Ovary (tissue), 3 donors: ENCODE measurements at regions not wholly inside any gene's neighbourhood (a gene's known extent, or its start where the extent isn't known, plus 50 kb on each side); places are given as distances from the start of the nearest gene placed in this dataset.

Experiments
- EP300 ChIP-seq: sonication (generic); formaldehyde crosslinking; IDR thresholded peaks from one replicate; pipeline ENCODE4 v1.6.1; 2017; ENCODE audit warnings: antibody characterized with exemption
- POLR2A ChIP-seq: fragments of 450-650 bp; IDR thresholded peaks from one replicate; pipeline ENCODE4 v1.6.1; 2017; ENCODE audit warnings: antibody characterized with exemption, mild to moderate bottlenecking, moderate library complexity
- TF ChIP-seq, protein P1 (sequence below), 3 donors: fragments of 450-650 bp in 2 of 3; fragments of 200-600 bp in 1 of 3; IDR thresholded peaks; one replicate each; pipeline versions ENCODE4 v1.5.1 to v1.8.0; 2016 to 2022; ENCODE audit warnings: antibody characterized with exemption in 3 of 3, mild to moderate bottlenecking in 1 of 3
- donor health status: DM: no; HTN: no; CAD: no.

DNA sequence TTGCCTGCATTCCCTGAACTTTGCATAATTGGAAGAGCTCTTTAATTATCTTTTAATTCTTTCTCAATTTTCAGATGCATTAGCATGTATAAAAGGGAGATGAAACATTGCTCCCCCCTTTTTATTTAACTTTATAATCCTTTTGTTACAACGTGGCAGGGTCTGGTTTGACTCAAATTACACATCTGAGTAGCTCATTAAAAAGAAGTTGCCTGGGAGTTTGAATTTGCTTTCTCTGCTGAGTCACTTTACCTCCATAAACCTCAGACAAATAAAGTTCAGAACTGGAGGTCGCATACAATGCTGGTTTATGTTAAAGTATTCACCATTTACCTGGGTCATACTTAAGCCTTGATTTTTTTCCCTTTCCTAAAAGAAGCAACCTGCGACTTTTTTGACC lies 495.2 kb downstream of the PREX1 start:
- TF ChIP-seq, protein P1, sequence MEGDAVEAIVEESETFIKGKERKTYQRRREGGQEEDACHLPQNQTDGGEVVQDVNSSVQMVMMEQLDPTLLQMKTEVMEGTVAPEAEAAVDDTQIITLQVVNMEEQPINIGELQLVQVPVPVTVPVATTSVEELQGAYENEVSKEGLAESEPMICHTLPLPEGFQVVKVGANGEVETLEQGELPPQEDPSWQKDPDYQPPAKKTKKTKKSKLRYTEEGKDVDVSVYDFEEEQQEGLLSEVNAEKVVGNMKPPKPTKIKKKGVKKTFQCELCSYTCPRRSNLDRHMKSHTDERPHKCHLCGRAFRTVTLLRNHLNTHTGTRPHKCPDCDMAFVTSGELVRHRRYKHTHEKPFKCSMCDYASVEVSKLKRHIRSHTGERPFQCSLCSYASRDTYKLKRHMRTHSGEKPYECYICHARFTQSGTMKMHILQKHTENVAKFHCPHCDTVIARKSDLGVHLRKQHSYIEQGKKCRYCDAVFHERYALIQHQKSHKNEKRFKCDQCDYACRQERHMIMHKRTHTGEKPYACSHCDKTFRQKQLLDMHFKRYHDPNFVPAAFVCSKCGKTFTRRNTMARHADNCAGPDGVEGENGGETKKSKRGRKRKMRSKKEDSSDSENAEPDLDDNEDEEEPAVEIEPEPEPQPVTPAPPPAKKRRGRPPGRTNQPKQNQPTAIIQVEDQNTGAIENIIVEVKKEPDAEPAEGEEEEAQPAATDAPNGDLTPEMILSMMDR (IDR thresholded peaks at IDR 0.05): no peak
- no peak for TF ChIP-seq POLR2A
- TF ChIP-seq EP300: no peak
